ENCODE measurements at regions not wholly inside any gene's neighbourhood (a gene's known extent, or its start where the extent isn't known, plus 50 kb on each side); places are given as distances from the start of the nearest gene placed in this dataset.

- H2AFZ ChIP-seq (ENCODE audit: low read length), result no peak overlapping the region
- no peak overlapping the region for H3K4me3 ChIP-seq (ENCODE audit: low read depth, low read length, poor library complexity, severe bottlenecking)
- no peaks in the 10 kb centered on the region for H3K27me3 ChIP-seq (ENCODE audit: insufficient read depth, low read length)
- no peak for TF ChIP-seq CTCF (IDR thresholded peaks at IDR 0.05; ENCODE audit: low read length)
- TF ChIP-seq EZH2 (IDR thresholded peaks at IDR 0.05; ENCODE audit: borderline replicate concordance, low read length), result no peak
- H3F3A ChIP-seq (ENCODE audit: insufficient read depth, low read length), result no peaks in the 10 kb centered on the region
- no peaks in the 10 kb centered on the region for H3K9me3 ChIP-seq (ENCODE audit: low read length)
- no peak overlapping the region for H3K4me2 ChIP-seq (ENCODE audit: low read length)
- H3K27ac ChIP-seq (ENCODE audit: low read depth, low read length, poor library complexity, severe bottlenecking), result no peak overlapping the region
- no peaks in the 10 kb centered on the region for H3K9me2 ChIP-seq (ENCODE audit: low read depth, low read length)
- no peaks in the 10 kb centered on the region for H3K79me2 ChIP-seq (ENCODE audit: insufficient read depth, low read length)
- H3K4me1 ChIP-seq (ENCODE audit: insufficient read depth, low read length, severe bottlenecking), result no peaks in the 10 kb centered on the region
- H3K9ac ChIP-seq (ENCODE audit: low read length), result no peak overlapping the region
- H4K20me1 ChIP-seq (ENCODE audit: insufficient read depth, low read length), result no peaks in the 10 kb centered on the region
- no peaks in the 10 kb centered on the region for H3K36me3 ChIP-seq (ENCODE audit: insufficient read depth, low read length)
These were observed 334.3 kb upstream of the LRRC7 start for GRCh38 chr1:69233463-69233862.

- H3K9me3 ChIP-seq (ENCODE audit: low read length), result no peaks in the 10 kb centered on the region
- H3K79me2 ChIP-seq (ENCODE audit: insufficient read depth, low read length), result no peaks in the 10 kb centered on the region
- TF ChIP-seq CTCF (IDR thresholded peaks at IDR 0.05; ENCODE audit: low read length), result no peak
- no peak for TF ChIP-seq EZH2 (IDR thresholded peaks at IDR 0.05; ENCODE audit: borderline replicate concordance, low read length)
- no peak overlapping the region for H3K4me3 ChIP-seq (ENCODE audit: low read depth, low read length, poor library complexity, severe bottlenecking)
- H3K4me1 ChIP-seq (ENCODE audit: insufficient read depth, low read length, severe bottlenecking), result no peaks in the 10 kb centered on the region
- H3K27ac ChIP-seq (ENCODE audit: low read depth, low read length, poor library complexity, severe bottlenecking), result no peak overlapping the region
- no peak overlapping the region for H2AFZ ChIP-seq (ENCODE audit: low read length)
- H3K4me2 ChIP-seq (ENCODE audit: low read length), result no peak overlapping the region
- H3F3A ChIP-seq (ENCODE audit: insufficient read depth, low read length), result no peaks in the 10 kb centered on the region
- H3K36me3 ChIP-seq (ENCODE audit: insufficient read depth, low read length), result no peaks in the 10 kb centered on the region
- H3K9me2 ChIP-seq (ENCODE audit: low read depth, low read length), result no peaks in the 10 kb centered on the region
- no peaks in the 10 kb centered on the region for H3K27me3 ChIP-seq (ENCODE audit: insufficient read depth, low read length)
- H3K9ac ChIP-seq (ENCODE audit: low read length), result no peak overlapping the region
- no peaks in the 10 kb centered on the region for H4K20me1 ChIP-seq (ENCODE audit: insufficient read depth, low read length)
These were observed 323.5 kb upstream of the LRRC7 start for GRCh38 chr1:69244211-69244610.

- Histone ChIP-seq H3K9ac (ENCODE audit: low read length) (no peak overlapping the region), H3K4me1 (ENCODE audit: insufficient read depth, low read length, severe bottlenecking) (no peaks in the 10 kb centered on the region), H3F3A (ENCODE audit: insufficient read depth, low read length) (no peaks in the 10 kb centered on the region), H4K20me1 (ENCODE audit: insufficient read depth, low read length) (no peaks in the 10 kb centered on the region), H3K79me2 (ENCODE audit: insufficient read depth, low read length) (no peaks in the 10 kb centered on the region), H3K27me3 (ENCODE audit: insufficient read depth, low read length) (no peaks in the 10 kb centered on the region), H3K9me2 (ENCODE audit: low read depth, low read length) (no peaks in the 10 kb centered on the region), H3K4me2 (ENCODE audit: low read length) (no peak overlapping the region), H3K9me3 (ENCODE audit: low read length) (no peaks in the 10 kb centered on the region), H3K36me3 (ENCODE audit: insufficient read depth, low read length) (no peaks in the 10 kb centered on the region), H3K27ac (ENCODE audit: low read depth, low read length, poor library complexity, severe bottlenecking) (no peak overlapping the region), H2AFZ (ENCODE audit: low read length) (no peak overlapping the region), H3K4me3 (ENCODE audit: low read depth, low read length, poor library complexity, severe bottlenecking) (no peak overlapping the region)
- no peak for TF ChIP-seq EZH2 (IDR thresholded peaks at IDR 0.05; ENCODE audit: borderline replicate concordance, low read length)
- TF ChIP-seq CTCF (IDR thresholded peaks at IDR 0.05; ENCODE audit: low read length), result no peak
These were observed 321.6 kb upstream of the LRRC7 start for GRCh38 chr1:69246109-69246508.
